Ishikawa (cell line): ENCODE measurements at regions not wholly inside any gene's neighbourhood (a gene's known extent, or its start where the extent isn't known, plus 50 kb on each side); places are given as distances from the start of the nearest gene placed in this dataset.

Experiments used
- CEBPB ChIP-seq: IDR thresholded peaks from 2 replicates; pipeline ENCODE4 v1.6.1; 2012
- CREB1 ChIP-seq: IDR thresholded peaks from 2 replicates; pipeline ENCODE4 v1.6.1; 2012; ENCODE audit warnings: low read depth
- EGR1 ChIP-seq: IDR thresholded peaks from 2 replicates; pipeline ENCODE4 v1.6.1; 2012
- EP300 ChIP-seq: IDR thresholded peaks from 2 replicates; pipeline ENCODE4 v1.6.1; 2012; ENCODE audit warnings: borderline replicate concordance
- FOXM1 ChIP-seq: IDR thresholded peaks from 2 replicates; pipeline ENCODE4 v1.6.1; 2012; ENCODE audit warnings: low read depth, borderline replicate concordance
- NFIC ChIP-seq: IDR thresholded peaks from 2 replicates; pipeline ENCODE4 v1.6.1; 2012
- RAD21 ChIP-seq: IDR thresholded peaks from 2 replicates; pipeline ENCODE4 v1.6.1; 2012; ENCODE audit warnings: low read depth
- TAF1 ChIP-seq: IDR thresholded peaks from 2 replicates; pipeline ENCODE4 v1.6.1; 2012; ENCODE audit warnings: low read depth, mild to moderate bottlenecking
- TCF12 ChIP-seq: IDR thresholded peaks from 2 replicates; pipeline ENCODE4 v1.6.1; 2012; ENCODE audit warnings: low read depth
- TEAD4 ChIP-seq: IDR thresholded peaks from 2 replicates; pipeline ENCODE4 v1.6.1; 2012
- YY1 ChIP-seq: IDR thresholded peaks from 2 replicates; pipeline ENCODE4 v1.6.1; 2012; ENCODE audit warnings: low read depth
- ZBTB7A ChIP-seq: IDR thresholded peaks from 2 replicates; pipeline ENCODE4 v1.6.1; 2012; ENCODE audit warnings: low read depth
- TF ChIP-seq, protein P1 (sequence below): IDR thresholded peaks from 2 replicates; pipeline ENCODE4 v1.6.1; 2012
- TF ChIP-seq, protein P2 (sequence below): IDR thresholded peaks from 2 replicates; pipeline ENCODE4 v1.6.1; 2012; ENCODE audit warnings: low read depth, mild to moderate bottlenecking
- TF ChIP-seq, protein P3 (sequence below): IDR thresholded peaks from 2 replicates; pipeline ENCODE4 v1.6.1; 2012

DNA sequence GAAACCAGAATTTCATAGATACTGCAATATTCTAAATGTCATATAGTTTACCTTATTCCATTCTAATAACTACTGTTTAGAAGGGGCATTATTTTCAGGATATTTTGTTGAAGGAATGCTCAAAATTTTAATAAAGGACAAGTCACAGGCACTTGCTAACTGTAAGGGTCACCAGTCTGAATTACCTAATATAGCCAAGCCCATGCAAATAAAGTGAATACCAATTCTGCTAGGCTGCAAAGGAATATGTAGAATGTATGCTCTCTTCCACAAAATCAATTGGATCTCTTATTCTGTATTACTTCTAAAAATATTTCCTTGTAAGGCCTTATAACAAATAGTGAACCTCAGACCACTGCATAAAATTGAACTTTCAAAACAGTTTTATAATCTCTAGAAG is 52.3 kb upstream of the FAT4 start:
- TF ChIP-seq EGR1 = no peak
- no peak for TF ChIP-seq YY1
- no peak for TF ChIP-seq CREB1
- TF ChIP-seq CEBPB = no peak
- no peak for TF ChIP-seq ZBTB7A
- TF ChIP-seq TEAD4 = no peak
- no peak for TF ChIP-seq TCF12
- TF ChIP-seq NFIC = no peak
- TF ChIP-seq FOXM1 = no peak

DNA sequence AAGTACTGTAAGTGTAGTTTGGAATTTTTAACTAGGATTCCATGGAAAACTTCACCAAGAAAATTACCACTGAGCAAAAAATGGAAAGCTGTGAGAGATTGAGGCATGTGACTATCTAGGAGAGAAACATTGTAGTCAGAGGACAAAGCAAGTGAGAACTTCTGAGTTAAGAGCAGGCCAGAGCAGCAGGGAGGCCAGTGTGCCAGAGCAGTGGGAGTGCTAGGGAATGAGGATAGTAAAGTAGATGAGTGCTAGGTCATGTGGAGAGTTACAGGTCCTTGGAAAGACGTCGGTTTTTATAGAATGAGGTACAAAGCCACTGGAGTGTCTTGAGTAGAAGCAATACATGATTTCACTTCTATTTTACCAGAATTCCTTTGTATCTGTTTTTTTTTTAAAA is 52.7 kb upstream of the FAT4 start:
- TF ChIP-seq, protein P1, sequence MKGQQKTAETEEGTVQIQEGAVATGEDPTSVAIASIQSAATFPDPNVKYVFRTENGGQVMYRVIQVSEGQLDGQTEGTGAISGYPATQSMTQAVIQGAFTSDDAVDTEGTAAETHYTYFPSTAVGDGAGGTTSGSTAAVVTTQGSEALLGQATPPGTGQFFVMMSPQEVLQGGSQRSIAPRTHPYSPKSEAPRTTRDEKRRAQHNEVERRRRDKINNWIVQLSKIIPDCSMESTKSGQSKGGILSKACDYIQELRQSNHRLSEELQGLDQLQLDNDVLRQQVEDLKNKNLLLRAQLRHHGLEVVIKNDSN = no peak
- no peak for TF ChIP-seq EGR1

DNA sequence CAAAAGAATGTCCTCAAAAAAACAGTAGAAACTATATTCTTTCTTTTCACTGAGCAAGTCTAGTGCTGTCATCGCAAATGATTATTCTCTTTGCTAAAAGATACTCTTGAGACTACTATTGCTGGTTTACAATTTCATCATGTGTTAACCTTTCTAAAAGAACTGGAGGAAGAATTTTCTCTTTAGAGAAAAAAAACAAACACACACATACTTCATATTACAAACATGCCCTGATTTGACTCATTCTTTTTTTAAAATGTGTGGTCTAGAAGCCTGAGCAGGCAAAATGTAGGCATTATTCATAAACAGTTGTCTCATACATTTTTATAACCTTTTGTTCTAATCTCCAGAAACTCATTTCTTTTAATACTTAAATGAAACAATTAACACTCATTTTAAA is 60.6 kb upstream of the FAT4 start:
- TF ChIP-seq NFIC (no peak), FOXM1 (no peak), ZBTB7A (no peak), TCF12 (no peak)

DNA sequence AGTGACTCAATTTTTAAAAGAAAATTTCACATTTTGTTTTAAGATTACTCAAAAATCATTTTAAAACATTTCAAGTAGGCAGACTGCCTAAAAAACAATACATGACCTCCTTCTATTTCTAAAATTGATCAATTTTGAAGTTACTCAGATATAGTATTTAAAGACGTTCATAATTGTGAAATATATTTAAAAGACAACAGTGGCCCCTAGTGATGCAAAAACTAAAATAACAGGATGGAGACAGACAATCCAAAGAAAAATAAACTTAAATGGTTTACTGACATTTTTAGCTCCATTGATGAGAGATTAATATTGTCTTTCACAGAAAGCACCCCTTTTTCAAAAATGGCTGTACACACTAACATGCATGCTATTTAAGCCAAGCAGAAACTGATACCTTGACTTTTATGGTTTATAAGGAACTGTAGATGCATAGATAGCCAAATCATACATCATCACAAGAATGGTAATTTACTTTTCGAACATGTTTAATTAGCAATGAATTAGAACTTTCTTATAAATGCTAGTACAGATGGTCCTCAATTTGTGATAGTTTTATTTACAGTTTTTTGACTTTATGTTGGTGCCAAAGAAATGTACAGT is 69.8 kb upstream of the FAT4 start:
- TF ChIP-seq RAD21 (peak; percentile 53), TCF12 (no peak)

DNA sequence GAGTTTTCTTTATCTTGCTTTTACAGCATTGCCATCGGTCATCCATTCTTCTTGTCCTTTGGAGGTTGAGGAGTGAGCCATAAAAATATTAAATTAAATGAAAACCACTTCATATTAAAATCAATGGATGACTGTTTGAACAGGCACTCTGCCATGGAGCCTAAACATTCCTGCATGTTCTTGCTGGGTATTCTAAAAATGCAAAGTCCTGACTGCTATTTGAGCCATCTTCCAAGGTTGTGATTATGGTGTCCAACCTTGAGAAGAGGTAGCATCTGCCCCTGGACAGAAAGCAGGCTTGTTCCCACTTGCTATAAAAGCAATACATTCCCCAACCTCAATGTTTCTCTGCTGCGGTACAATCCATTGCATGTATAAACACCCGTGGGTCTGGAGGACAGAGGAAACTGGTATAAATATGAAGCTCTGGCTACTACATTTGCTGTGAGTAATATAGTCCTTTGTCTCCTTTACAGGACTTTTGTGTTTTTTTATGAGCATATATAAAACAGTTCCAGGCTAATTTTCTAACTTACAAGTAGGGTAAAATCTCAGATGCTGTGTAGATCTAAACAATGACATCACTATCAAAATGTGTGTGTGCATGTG is 70.9 kb upstream of the FAT4 start:
- TF ChIP-seq RAD21 = no peak
- no peak for TF ChIP-seq CREB1
- no peak for TF ChIP-seq TCF12
- TF ChIP-seq EP300 = no peak
- TF ChIP-seq, protein P1 = no peak
- TF ChIP-seq, protein P2, sequence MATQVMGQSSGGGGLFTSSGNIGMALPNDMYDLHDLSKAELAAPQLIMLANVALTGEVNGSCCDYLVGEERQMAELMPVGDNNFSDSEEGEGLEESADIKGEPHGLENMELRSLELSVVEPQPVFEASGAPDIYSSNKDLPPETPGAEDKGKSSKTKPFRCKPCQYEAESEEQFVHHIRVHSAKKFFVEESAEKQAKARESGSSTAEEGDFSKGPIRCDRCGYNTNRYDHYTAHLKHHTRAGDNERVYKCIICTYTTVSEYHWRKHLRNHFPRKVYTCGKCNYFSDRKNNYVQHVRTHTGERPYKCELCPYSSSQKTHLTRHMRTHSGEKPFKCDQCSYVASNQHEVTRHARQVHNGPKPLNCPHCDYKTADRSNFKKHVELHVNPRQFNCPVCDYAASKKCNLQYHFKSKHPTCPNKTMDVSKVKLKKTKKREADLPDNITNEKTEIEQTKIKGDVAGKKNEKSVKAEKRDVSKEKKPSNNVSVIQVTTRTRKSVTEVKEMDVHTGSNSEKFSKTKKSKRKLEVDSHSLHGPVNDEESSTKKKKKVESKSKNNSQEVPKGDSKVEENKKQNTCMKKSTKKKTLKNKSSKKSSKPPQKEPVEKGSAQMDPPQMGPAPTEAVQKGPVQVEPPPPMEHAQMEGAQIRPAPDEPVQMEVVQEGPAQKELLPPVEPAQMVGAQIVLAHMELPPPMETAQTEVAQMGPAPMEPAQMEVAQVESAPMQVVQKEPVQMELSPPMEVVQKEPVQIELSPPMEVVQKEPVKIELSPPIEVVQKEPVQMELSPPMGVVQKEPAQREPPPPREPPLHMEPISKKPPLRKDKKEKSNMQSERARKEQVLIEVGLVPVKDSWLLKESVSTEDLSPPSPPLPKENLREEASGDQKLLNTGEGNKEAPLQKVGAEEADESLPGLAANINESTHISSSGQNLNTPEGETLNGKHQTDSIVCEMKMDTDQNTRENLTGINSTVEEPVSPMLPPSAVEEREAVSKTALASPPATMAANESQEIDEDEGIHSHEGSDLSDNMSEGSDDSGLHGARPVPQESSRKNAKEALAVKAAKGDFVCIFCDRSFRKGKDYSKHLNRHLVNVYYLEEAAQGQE = no peak
- no peak for TF ChIP-seq YY1
- TF ChIP-seq NFIC = no peak
- no peak for TF ChIP-seq FOXM1
- no peak for TF ChIP-seq TEAD4
- TF ChIP-seq CEBPB = no peak
- TF ChIP-seq TAF1 = no peak
- TF ChIP-seq ZBTB7A = no peak
- TF ChIP-seq EGR1 = no peak
- TF ChIP-seq, protein P3, sequence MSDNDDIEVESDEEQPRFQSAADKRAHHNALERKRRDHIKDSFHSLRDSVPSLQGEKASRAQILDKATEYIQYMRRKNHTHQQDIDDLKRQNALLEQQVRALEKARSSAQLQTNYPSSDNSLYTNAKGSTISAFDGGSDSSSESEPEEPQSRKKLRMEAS = no peak

DNA sequence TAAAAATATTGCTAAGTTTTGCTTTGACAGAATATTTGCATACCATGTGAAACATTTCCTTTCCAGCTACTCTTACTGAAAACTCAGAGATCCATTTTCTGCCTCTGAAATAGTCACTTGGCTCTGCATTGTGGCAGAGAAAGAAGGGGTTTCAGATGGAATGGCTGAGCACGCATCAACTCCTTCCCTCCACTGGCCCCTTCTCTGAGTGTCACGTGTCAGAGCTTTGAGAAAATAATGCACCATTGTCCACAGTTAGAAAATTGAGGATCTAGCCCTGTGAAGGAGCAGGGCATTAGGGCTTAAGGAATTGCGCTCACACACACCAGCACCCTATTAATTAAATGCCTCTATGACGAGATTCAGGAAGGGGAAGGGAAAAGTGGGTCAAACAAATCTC is 78.8 kb upstream of the FAT4 start:
- TF ChIP-seq TCF12 = no peak
- no peak for TF ChIP-seq EGR1
- TF ChIP-seq NFIC = no peak
- no peak for TF ChIP-seq ZBTB7A
- TF ChIP-seq CREB1 = no peak
- TF ChIP-seq CEBPB = no peak
- no peak for TF ChIP-seq TEAD4
- TF ChIP-seq RAD21 = no peak
- TF ChIP-seq EP300 = no peak
- TF ChIP-seq FOXM1 = no peak
- TF ChIP-seq, protein P2 = no peak
- TF ChIP-seq, protein P3 = no peak
- no peak for TF ChIP-seq YY1
- TF ChIP-seq, protein P1 = no peak
- TF ChIP-seq TAF1 = no peak
